ENCODE measurements at regions not wholly inside any gene's neighbourhood (a gene's known extent, or its start where the extent isn't known, plus 50 kb on each side); places are given as distances from the start of the nearest gene placed in this dataset.

DNA sequence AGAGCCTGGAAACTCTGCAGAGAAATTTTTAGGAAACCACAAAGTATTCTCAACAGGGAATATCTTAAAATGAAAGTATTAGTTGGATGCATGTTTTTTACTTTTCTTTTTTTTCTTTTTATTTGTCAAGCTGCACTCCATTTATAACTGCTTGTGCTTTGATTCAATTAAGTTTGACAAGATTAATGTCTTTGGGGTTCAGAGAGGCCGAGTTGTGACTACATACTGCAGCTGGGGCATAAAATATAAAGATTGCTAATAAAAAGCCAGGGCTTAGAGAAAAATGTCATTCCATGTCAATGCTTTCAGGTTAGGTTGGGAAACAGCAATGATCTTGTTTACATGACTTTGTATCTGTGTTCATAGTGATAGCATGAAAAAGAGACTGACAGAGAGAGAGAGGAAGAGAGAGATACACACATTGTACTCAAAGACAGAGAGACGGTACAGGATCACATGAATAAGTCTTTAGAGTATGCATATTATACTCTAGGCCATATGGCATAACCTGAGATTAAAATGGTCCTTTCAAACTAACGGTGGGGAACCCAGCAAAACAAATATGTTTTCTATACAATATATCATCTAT, 1022.3 kb upstream of the CNTNAP5 start:
- TF ChIP-seq, protein P1, sequence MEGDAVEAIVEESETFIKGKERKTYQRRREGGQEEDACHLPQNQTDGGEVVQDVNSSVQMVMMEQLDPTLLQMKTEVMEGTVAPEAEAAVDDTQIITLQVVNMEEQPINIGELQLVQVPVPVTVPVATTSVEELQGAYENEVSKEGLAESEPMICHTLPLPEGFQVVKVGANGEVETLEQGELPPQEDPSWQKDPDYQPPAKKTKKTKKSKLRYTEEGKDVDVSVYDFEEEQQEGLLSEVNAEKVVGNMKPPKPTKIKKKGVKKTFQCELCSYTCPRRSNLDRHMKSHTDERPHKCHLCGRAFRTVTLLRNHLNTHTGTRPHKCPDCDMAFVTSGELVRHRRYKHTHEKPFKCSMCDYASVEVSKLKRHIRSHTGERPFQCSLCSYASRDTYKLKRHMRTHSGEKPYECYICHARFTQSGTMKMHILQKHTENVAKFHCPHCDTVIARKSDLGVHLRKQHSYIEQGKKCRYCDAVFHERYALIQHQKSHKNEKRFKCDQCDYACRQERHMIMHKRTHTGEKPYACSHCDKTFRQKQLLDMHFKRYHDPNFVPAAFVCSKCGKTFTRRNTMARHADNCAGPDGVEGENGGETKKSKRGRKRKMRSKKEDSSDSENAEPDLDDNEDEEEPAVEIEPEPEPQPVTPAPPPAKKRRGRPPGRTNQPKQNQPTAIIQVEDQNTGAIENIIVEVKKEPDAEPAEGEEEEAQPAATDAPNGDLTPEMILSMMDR (IDR thresholded peaks at IDR 0.05): no peak
- no peak for TF ChIP-seq POLR2A (IDR thresholded peaks at IDR 0.05)

Measured in Peyer's patch (tissue), 4 donors.